Common myeloid progenitor, CD34-positive (primary cell): ENCODE measurements at regions not wholly inside any gene's neighbourhood (a gene's known extent, or its start where the extent isn't known, plus 50 kb on each side); places are given as distances from the start of the nearest gene placed in this dataset.

Experiments
- CTCF ChIA-PET: fragments of 350-600 bp; sonication (Branson Sonifier 250); formaldehyde crosslinking; loops from one replicate; lab custom pipeline; 2021; ENCODE audit warnings: antibody characterized with exemption; lab: Charles Lee
- POLR2A ChIA-PET: fragments of 350-600 bp; sonication (Branson Sonifier 250); formaldehyde crosslinking; loops from one replicate; lab custom pipeline; 2021; ENCODE audit warnings: antibody characterized with exemption; lab: Charles Lee
- DNase-seq, 3 donors: peaks; one replicate each; pipeline versions ENCODE4 v3.0.0 to v3.0.0-alpha.2; 2013
- H3K27ac ChIP-seq, 2 experiments: 1 replicate in 1 of 2; 2 replicates in 1 of 2; pipeline ENCODE4 v1.7.0; 2013; ENCODE audit warnings: inconsistent platforms in 2 of 2, low read length in 2 of 2, mild to moderate bottlenecking in 2 of 2, low read depth in 1 of 2, moderate library complexity in 1 of 2; ENCODE audit not compliant: severe bottlenecking in 2 of 2, insufficient read depth in 1 of 2, poor library complexity in 1 of 2
- H3K27me3 ChIP-seq, 5 experiments: replicated peaks in 2 of 5; 1 replicate in 3 of 5; 2 replicates in 2 of 5; pipeline versions ENCODE4 v1.6.1 to v1.7.0; 2013; ENCODE audit warnings: low read length in 4 of 5, mild to moderate bottlenecking in 2 of 5, moderate library complexity in 2 of 5, inconsistent platforms in 1 of 5; ENCODE audit not compliant: insufficient read depth in 5 of 5, control insufficient read depth in 4 of 5
- H3K36me3 ChIP-seq, 4 experiments: 1 replicate in 2 of 4; 2 replicates in 2 of 4; pipeline versions ENCODE4 v1.6.1 to v1.7.0; 2013; ENCODE audit warnings: low read length in 3 of 4, control low read depth in 1 of 4, mild to moderate bottlenecking in 1 of 4; ENCODE audit not compliant: control insufficient read depth in 4 of 4, insufficient read depth in 4 of 4
- H3K4me1 ChIP-seq, 4 experiments: 1 replicate in 3 of 4; 2 replicates in 1 of 4; pipeline versions ENCODE4 v1.6.1 to v1.7.1; 2013; ENCODE audit warnings: low read length in 3 of 4, mild to moderate bottlenecking in 3 of 4, control low read depth in 1 of 4, inconsistent platforms in 1 of 4, moderate library complexity in 1 of 4; ENCODE audit not compliant: control insufficient read depth in 4 of 4, insufficient read depth in 4 of 4; ENCODE audit errors: control extremely low read depth in 1 of 4
- H3K4me3 ChIP-seq, 7 experiments: 1 replicate in 4 of 7; 2 replicates in 3 of 7; pipeline versions ENCODE4 v1.5.1 to v1.7.0; 2013; ENCODE audit warnings: mild to moderate bottlenecking in 7 of 7, low read length in 6 of 7, moderate library complexity in 6 of 7, inconsistent platforms in 2 of 7, low read depth in 2 of 7, control low read depth in 1 of 7; ENCODE audit not compliant: insufficient read depth in 4 of 7, control insufficient read depth in 1 of 7; ENCODE audit errors: extremely low read depth in 1 of 7
- H3K9me3 ChIP-seq, 5 experiments: 1 replicate in 4 of 5; 2 replicates in 1 of 5; pipeline versions ENCODE4 v1.6.1 to v1.7.1; 2013; ENCODE audit warnings: low read length in 4 of 5, mild to moderate bottlenecking in 2 of 5, inconsistent platforms in 1 of 5, low read depth in 1 of 5, moderate library complexity in 1 of 5; ENCODE audit not compliant: control insufficient read depth in 4 of 5, insufficient read depth in 2 of 5; ENCODE audit errors: control extremely low read depth in 1 of 5
- WGBS: methylation state at CpG from one replicate; pipeline ENCODE4 v1.1.5; 2013; ENCODE audit not compliant: insufficient coverage; 5-methylcytosine and 5-hydroxymethylcytosine counted together

DNA sequence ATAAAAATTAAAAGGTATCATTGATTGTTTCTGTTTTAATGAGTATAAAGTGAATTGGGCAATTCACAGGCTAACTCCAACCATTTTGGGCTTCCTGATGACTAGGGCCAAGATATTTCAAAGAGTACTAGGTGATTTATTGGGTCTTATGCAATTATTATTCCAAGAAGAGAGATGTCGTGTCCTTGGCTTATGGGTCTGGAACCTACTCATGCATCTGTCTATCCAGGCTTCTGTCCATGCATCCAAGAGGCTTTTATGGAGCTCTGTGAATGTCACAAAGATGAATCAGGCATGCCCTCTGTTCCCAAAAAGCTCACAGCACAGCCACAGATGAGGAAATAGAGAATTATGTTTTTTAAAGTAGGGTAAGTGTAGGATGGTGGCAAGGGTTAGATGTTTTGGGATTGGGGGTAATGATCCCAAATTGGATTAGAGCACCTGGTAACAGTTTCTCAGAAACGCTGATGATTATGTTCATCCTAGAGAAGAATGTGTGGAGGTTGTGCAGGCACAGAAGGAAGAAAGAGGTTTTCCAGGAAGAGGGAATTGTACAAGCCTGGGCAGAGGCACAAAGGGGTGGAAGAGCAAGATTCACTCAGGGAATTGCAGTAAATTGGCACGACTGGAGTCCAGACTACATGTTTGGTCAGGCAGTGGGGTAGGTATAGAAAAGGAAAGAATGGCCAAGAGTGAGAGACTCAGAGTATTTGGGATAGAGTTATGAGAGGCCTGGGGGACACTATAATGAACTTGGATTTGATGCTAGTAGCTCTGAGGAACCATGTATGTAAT lies 83.0 kb upstream of the TNC start:
- H3K27ac ChIP-seq, result no peak overlapping the region
- DNase-seq, result no peak
- no peaks in the 10 kb centered on the region for H3K4me1 ChIP-seq

DNA sequence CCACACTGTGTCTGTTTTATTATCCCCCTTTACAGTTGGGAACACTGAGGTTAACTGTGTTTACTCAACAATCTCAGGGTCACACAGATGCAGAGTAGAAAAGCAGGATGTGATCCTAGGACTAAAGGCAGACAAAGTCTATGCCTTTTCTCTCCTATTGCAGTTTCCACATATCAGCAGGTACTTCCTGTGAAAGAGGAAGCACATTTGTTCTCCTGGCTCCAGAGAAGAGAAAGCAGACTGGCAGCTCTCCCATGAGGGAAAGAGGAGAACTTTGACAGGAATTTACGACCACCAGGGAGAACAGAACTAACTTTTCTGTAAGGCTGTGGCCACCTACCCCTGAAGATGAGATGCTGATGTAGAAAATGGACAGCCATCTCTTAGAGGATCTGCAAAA lies 84.2 kb upstream of the TNC start:
- ChIA-PET CTCF (no interaction called here), POLR2A (no interaction called here)
- H3K27me3 ChIP-seq, result peaks cover 0 to 7% (median 3%) of the 10 kb centered on the region in 5 experiments
- H3K4me3 ChIP-seq, result no peak overlapping the region
- no peaks in the 10 kb centered on the region for H3K9me3 ChIP-seq
- WGBS, result 60% methylated on average over 1 of the region's 1 CpG
- no peaks in the 10 kb centered on the region for H3K4me1 ChIP-seq
- no peak for DNase-seq
- no peak overlapping the region for H3K27ac ChIP-seq
- H3K36me3 ChIP-seq, result no peaks in the 10 kb centered on the region

More for the DNA sequence above, 83.0 kb upstream of the TNC start:
- Histone ChIP-seq H3K9me3 (no peaks in the 10 kb centered on the region), H3K27me3 (peaks cover 0 to 4% (median 3%) of the 10 kb centered on the region in 5 experiments), H3K4me3 (no peak overlapping the region), H3K36me3 (no peaks in the 10 kb centered on the region)
- ChIA-PET CTCF (no interaction called here), POLR2A (no interaction called here)
- 50% methylated on average over 2 of the region's 3 CpGs for WGBS

DNA sequence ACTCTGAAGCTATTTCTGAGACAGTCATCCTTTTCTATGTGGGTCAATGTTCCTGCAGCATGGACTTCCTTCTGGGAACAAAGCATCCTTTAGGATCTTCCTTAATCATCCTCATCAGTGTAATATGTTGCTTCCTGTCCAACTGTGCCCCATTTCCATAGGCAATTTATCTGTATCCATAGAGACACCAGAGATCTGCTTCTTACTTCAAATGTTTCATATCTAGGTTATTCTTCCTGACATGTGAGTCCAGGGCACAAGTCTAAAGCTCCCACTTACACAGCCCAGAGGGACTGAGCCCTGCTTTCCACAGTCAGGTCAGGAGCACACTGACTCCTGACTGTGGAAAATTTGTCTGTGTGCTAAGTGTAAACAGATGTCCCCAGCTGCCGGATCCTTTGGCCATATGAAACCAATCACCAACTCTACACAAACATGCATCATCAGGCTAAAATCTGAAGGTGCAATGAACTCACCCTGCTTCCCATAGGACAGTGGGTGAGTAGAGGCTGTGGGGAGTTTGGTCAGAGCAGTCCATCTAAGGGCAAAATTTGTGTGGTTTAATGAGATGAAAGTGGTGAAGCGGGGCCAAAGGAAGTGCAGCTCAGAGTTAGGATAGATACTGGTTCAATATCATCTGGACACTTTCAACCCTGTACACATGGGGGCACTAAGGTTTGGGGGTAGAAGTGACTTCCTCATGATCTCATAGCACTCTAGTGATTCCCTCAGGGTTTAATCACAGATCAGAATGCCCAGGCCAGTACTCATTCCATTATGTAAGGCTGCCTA lies 85.2 kb upstream of the TNC start:
- CTCF ChIA-PET, result no interaction called here
- H3K4me1 ChIP-seq, result no peaks in the 10 kb centered on the region
- POLR2A ChIA-PET, result no interaction called here

DNA sequence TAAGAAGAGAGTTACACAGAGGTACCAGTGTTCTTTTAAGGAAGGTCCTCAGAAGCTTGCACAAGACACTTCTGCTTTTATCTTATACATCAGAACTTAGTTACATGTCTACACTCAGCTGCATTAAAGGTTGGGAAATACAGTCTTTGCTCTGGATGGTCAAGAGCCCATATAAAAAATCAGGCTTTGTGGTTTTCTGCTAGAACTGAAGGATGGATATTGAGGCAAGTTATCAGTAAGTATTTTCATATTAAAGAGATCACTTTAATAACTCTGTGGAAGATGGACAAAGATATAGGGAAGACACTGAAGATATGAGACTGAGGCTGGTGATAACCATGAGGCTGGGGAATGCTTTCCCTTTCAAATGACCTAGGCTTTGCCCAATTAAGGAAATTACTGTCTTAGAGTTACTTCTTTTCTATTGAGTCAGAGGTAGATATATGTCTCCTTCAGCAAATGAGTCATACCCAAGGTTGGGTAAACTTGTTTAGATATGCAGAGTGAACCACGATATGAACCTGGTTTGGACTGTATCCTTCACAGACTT lies 87.0 kb upstream of the TNC start:
- Histone ChIP-seq H3K27me3 (peaks cover 0 to 4% (median 0%) of the 10 kb centered on the region in 5 experiments), H3K27ac (no peak overlapping the region), H3K36me3 (no peaks in the 10 kb centered on the region), H3K9me3 (no peaks in the 10 kb centered on the region), H3K4me1 (no peaks in the 10 kb centered on the region), H3K4me3 (no peak overlapping the region)
- no peak for DNase-seq
- ChIA-PET CTCF (interaction anchor here (0.7 kb wide), 1 partner anchor 119 kb away, joined by 3 read pairs; no protein-coding TSS in a partner anchor), POLR2A (no interaction called here)
- 83% methylated on average over 1 of the region's 1 CpG for WGBS

More for the DNA sequence above, 85.2 kb upstream of the TNC start:
- Histone ChIP-seq H3K36me3 (no peaks in the 10 kb centered on the region), H3K9me3 (no peaks in the 10 kb centered on the region), H3K4me3 (no peak overlapping the region), H3K27ac (no peak overlapping the region), H3K27me3 (peaks cover 0 to 7% (median under 1%) of the 10 kb centered on the region in 5 experiments)
- WGBS, result no CpG with 5 or more reads among the region's 2 CpGs
- no peak for DNase-seq

DNA sequence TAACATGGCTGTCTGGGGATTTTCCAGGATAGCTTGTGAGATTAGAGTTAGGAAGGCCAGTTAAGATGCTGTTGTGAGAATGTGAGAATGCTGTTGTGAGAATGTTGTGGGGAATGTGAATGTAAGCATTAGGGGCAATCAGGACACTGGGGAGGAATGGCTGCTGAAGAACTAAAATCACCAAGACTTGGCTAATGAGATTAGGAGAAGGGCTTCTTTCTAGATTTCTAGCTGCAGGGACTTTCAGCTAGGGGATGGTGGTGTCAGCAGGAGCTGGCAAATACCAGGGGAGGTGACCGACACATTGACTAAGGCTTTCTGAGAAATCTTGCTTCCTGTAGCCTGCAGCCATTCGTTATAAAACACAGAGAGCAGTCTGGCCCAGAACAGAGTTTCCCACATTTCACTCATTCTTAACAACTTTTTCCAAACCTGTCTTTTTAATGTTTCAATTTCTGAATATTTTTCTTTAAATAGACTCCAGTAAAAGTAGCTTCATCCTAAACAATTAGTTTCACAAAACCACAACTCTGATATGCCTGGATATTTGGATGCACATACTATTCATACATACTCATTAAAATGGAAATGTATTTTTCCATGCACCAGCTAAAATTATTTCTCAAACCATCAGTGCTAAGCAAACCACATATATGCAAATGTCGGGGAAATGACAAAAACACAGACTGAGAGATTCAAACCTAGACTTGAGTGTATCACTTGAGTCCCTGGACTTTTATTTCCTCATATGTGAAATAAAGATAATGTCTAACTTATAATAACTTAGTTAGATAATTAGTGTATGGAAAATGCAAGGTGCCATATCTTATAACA lies 89.3 kb upstream of the TNC start:
- ChIA-PET CTCF (interaction anchor here (0.6 kb wide), 1 partner anchor 1365 kb away, joined by 3 read pairs; no protein-coding TSS in a partner anchor), POLR2A (no interaction called here)
- Histone ChIP-seq H3K36me3 (no peaks in the 10 kb centered on the region), H3K4me3 (no peak overlapping the region), H3K27me3 (peaks cover 0 to 9% (median 0%) of the 10 kb centered on the region in 5 experiments), H3K4me1 (no peaks in the 10 kb centered on the region), H3K9me3 (no peaks in the 10 kb centered on the region), H3K27ac (no peak overlapping the region)
- 39% methylated on average over 2 of the region's 3 CpGs for WGBS
- peak in 1 of 3 donors; percentile 23 for DNase-seq

DNA sequence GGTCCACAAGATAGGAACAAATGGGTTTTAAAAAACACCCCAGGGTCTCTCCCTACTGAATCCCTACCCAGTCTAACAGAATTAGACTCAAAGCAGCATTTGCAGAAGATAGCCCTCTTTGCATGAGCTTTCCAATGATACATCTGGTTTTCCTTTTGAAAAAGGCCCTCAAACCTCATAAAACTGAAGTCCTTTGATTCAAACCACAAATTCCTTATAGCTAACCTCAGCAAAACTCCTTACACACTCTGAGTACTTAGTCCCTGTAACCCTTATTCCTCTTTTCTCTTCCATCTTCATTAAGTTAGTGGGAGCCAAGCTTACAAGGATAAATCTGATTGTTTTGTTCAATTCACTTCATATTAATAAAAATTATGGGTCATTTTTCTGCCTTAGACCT lies 90.5 kb upstream of the TNC start:
- H3K4me1 ChIP-seq, result no peaks in the 10 kb centered on the region
- peaks cover 0 to 9% (median 0%) of the 10 kb centered on the region in 5 experiments for H3K27me3 ChIP-seq
- no peak overlapping the region for H3K4me3 ChIP-seq
- H3K9me3 ChIP-seq, result no peaks in the 10 kb centered on the region
- no peak overlapping the region for H3K27ac ChIP-seq
- CTCF ChIA-PET, result no interaction called here
- H3K36me3 ChIP-seq, result no peaks in the 10 kb centered on the region
- POLR2A ChIA-PET, result no interaction called here
- no peak for DNase-seq
